HPDE6-E6E7 (cell line): ENCODE measurements at regions not wholly inside any gene's neighbourhood (a gene's known extent, or its start where the extent isn't known, plus 50 kb on each side); places are given as distances from the start of the nearest gene placed in this dataset.

Experiments
- DNase-seq: peaks from one replicate; pipeline ENCODE4 v3.0.0; 2011; ENCODE audit warnings: missing footprints; ENCODE audit errors: extremely low spot score

DNA sequence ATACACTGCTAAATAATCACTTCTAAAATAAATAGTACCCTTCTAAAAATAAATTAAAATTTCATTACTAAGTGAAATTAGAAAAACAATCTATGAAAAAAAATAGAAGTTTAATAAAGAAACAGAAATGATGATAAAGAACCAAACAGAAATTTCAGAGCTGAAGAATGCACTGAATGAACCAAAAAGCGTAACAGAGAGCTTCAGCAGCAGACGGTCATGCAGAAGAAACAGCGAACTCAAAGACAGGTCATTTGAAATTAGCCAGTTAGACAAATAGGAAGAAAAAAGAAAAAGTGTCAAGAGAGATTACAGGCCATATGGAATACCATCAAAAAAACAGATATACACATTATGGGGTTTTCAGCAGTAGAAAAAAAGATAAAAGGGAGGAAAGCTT, 706.7 kb downstream of the TBC1D32 start:
- no peak for DNase-seq

DNA sequence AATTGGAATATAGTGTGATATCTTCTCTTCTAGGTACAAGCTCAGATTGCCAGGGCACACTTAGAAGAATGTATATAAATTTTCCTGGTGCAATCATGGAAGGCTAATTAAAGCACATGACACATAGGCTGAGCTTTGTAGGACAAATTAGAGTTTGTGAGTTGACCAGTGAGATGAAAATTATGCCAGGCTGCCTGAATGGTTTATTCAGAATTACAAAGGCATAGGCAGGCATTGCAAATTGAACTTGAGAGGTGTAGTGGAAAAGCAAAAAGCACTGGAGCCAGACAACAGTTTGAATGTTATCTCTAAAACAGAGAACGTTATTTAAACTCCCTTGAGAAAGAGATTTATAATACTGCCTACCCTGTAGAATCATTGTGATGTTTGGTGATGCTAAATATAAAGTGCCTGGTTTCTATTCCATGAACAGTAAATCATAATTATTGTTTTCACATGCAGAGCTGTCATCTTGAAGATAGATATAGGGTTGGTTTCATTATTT, 712.1 kb downstream of the TBC1D32 start:
- DNase-seq, result no peak

DNA sequence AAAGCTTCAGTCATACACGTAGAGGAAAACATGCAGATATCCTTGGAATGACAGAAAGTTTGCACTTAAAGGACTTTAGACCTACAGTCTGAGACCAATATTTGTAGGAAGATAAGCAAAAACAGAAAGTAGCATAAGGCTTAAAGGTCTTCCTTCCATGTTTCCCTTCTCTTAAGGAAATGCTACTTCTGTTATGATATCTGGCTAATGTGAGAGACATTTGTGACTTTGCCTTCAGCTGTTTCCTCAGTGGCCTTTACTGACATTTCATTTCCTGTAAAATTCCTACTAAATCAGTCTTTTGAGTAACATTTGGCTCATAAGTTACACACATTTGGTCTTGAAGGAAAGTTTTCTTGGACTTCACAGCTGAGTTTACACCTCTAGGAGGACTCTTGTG, 713.4 kb downstream of the TBC1D32 start:
- no peak for DNase-seq

DNA sequence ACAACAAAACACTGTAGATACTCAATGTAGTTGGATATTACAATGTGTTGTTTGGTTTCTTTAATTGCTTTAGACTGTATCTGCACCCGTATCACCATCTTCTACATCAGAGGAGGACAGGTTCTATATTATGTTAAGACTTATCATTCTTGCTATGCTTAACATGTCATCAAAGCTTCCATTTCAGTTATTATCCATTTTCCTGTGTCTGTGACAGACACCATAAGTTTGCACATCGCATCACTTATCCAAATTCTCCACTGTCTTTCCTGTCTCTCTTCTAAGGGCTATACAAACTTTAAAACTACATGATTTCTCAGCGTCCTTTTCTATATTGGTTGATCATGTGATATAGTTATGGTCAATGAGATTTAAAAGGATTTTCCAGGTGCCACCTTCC, 719.0 kb downstream of the TBC1D32 start:
- DNase-seq, result no peak

DNA sequence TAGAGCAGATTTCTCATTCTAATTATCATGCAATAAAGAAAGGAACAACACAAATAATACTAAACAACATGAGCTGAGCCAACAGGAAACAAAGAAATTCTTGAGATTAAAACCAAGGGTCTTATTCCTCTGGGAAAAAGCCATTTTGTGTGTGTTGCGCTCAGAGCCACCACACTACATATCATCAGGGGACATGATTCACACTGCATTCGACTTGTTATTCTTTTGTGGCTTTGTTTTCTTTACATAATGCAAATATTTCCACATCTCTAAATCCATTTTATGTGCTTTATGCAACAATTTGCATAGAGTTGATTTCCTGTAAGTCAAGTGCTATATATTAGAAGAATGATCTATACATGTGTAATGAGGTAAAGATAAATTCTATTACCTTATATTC, 719.6 kb downstream of the TBC1D32 start:
- no peak for DNase-seq

DNA sequence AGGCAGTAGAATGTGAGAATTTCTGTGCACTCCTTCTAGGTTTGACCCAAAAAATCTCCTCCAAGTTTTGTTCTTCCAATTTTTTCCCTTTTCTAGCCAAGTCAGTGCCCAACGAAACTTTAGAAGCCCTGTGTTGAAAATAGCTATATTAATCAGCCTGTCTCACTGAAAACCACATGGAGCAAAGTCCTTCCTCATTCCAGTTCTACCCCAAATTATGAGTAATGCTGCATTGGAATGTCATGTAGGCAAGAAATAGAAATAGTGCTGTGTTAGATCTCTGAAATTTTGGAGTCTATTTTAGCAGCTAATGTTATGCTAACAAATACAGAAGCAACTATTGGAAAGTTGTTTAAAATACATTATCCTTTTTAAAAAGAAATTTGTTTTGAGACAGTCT, 725.5 kb downstream of the TBC1D32 start:
- DNase-seq, result no peak

DNA sequence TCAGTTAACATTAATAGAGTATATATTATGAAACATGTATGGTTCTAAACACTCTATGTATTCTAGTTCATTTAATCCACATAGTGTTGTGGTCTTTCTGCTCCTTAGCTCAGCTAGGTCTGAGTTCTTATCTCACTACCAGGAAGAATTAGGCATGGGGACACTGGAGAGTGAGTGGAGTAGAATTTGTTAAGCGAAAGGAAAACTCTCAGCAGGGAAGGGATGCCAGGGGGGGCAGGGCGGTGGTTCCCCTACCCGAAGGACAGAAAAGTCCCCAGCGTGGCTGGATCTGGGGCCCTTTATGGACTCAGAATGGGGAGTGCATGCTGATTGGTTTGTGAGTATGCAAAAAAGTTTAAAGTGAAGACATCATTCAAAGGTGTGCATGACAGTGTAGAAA, 727.5 kb downstream of the TBC1D32 start:
- DNase-seq, result no peak

DNA sequence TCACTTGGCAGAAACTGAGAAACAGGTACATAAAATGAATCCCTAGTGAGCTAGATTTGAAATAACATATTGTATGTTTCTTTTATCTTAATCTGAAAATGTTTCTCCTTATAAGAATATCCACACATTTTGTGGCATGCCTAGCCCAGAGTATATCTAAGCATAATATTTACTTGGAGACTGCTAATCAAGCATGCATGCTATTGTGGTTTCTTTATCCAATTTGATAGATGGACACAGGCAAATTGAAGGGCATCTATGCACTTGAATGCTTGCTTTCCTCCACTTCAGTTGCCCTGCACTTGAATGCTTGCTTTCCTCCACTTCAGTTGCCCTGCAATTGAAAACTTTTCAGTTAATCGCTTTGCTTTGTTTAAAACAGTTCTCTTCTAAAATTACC, 729.8 kb downstream of the TBC1D32 start:
- no peak for DNase-seq

DNA sequence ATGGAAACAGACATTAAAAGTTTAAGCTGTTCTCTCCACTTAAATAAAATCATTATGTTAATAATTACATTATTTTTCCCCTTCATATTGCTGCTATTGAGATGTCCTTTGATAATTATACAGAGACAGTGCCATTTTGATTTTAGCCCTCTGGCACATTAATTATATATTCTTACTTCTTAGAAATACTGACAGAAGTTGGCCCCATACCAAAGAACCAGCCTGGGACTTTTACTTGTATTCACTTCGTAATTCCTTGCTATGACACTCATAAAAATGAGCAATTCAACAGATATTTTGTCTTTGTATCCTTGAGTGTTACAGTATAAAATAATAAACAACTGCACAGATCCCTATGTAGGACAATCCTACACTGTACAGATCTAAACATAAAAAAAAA, 743.7 kb downstream of the TBC1D32 start:
- no peak for DNase-seq

DNA sequence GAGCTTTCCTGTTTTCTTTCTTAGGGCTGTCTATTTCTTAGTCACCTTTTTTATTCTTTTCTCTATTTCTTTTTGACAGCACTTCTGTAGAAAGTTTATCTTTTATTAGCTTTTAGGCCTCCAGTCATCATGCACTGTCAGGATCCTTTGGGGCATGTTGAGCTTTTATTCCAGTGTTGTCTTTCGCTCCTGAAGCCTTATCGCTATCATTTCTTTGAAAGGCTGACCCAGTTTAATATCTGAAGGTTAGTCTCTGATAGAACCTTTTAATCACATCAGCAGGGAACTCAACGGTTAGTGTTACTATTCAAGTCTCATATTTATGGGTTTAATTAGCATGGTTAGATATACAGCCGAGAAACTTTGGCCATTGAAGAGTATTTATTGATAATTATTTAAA, 745.9 kb downstream of the TBC1D32 start:
- no peak for DNase-seq

DNA sequence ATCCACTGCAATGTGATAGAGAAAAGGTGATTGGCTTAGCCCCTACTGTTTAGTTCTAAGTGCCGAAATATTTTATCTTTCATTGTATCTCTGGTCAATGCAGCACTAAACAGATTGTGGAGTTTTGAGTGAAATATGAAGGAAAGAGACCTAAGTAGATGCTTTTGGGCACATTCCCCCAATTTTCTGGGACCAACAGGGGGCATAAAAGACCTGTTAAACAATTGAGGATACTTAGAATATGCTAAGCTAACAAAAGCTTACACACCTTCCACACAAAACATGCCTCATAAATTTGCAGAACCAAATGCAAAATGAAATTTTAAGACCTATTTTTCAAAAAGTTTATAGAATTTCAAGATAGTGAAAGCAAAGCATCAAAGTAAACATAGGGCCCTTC, 746.9 kb downstream of the TBC1D32 start:
- DNase-seq, result no peak

DNA sequence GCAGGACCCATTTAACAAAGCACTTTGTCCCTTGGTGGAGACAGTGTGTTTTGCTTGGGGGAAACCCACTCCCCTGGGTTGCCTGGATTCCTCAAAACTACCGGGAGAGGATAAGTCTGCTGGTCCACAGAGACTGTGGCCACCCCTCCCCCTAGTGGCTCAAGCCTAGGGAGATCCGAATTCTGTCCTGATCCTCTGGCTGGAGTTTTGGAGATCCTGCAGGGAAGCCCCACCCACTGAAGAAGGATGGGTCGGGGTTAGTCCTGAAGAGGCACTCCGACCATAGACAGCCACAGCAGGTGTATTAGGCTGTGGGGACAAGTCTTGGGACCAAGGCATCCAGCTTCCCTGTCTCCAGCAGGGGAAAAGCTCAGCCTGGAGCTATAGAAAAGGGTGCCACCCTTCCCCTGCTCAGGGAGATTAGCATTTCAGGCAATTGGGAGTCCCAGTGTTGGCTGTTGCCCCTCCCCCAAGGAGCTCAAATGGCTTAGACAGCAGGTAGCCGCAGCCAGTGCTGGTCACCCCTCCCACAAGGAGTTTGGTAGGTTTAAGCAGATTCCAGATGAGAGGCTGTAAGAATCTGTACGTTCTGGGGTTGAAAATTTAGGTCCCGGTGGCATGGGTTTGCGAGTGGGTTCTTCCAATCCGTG, 750.0 kb downstream of the TBC1D32 start:
- DNase-seq, result no peak

DNA sequence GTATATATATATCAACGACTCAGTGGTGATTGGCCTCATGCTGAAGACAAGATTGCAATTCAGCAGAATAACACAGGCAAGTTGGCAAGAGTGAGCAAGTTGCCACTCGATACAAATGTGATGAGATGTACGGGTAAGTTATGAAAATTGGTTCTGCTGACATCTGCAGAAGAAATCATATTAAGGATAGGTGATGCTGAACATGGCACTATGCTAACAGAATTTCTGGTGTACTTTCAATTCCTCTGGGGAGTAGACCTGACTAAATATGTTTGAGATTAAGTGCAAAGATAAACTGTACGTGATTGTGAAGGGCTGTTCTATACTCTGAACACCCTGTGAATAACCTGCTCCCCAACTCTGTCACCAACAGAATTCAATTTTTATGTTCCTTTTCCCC, 758.2 kb downstream of the TBC1D32 start:
- DNase-seq, result no peak

DNA sequence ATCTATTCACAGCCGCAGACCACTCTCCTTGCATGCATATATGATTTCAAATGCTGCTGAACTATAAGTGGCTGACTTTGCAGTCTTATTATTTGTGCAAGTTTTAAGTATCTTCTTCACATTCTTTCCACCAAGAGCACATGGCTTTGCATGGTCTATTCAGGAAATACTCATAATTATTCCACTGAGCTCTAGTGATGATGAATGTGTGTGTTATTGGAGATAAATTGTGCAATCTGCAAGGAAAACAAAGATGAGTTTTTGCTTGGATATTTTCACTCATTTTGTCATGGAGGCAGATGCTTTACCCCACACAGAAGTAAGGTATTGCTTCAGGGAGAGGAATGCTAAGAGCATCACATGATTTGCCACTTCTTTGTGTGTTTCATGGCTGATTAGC, 764.6 kb downstream of the TBC1D32 start:
- no peak for DNase-seq

DNA sequence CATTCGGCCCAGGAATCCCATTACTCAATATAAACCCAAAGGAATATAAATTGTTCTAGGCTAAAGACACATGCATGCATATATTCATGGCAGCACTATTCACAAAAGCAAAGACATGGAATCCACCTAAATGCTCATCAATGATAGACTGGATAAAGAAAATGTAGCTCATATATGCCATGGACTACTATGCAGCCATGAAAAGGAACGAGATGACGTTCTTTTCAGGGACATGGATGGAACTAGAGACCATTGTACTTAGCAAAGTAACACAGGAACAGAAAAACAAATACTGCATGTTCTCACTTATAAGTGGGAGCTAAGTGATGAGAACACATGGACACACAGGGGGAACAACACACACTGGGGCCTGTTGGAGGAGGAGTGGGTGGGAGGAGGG, 769.5 kb downstream of the TBC1D32 start:
- DNase-seq, result no peak

DNA sequence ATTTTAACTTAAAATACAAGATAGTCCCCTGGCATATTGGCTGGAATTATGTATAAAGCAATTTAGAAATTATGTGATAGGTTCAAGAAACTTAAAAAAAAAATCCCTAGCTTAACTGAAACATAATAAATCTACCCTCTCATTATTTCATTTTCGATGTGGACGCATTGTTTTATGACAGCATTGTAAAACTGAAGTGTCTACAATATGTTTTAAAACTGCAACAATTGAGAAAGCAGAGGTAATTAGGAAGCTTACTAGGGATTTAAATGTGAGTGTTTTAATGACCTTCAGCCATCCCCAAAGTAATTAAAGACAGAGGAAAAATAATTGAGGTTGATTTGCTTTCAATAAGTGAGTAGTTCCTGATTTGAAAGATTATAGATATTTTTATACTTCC, 776.0 kb downstream of the TBC1D32 start:
- DNase-seq, result no peak

DNA sequence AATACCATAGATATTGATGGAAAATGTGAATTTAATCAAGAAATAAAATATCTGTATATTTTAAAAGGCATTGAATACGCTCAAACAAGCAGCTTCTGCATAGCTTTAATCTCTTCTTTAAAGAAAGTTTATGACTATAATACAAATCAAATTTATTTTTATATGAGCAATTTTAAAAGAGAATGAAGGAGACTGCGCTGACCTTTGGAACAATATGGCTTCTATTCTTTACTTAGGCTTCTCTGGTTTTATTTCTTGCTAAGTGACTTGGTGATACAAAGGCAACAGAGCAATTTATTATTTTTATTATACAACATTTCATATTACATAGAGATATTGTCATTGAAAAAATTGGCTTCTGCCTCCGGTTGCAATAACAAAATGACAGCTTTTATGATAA, 776.7 kb downstream of the TBC1D32 start:
- DNase-seq, result no peak

DNA sequence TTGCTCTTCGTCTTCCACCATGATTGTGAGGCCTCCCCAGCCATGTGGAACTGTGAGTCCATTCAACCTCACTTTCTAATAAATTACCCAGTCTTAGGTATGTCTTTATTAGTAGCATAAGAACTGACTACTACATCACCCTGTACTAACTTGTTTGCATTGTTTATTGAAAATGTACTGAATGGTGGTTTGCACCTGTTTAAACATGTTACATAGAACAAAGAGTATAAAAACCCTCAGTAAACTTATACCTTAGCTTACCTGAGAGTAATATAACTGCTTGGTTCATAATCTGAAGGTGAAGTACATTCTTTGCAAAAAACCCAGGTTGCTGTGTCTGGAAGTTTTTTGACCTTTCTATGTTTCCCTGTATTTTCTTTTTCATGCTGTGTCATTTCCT, 777.8 kb downstream of the TBC1D32 start:
- DNase-seq, result peak; percentile 5

DNA sequence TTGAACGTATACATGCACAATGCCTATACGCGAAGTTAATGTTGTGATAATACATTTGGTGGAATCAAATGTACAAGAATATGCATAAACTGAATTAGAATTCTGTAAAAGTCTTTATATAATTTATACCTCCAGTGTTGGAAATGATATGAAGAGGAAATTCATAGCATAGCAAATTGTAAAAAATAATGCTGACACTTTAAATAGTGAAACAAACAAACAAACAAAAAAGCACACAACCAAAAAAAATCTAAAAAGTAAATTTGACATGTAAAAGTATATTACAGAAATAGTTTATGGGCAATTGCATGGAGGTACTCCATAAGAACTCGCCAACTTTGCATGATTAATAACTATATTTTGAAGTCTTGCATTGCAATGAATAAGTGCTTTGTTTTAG, 780.9 kb downstream of the TBC1D32 start:
- DNase-seq, result no peak

DNA sequence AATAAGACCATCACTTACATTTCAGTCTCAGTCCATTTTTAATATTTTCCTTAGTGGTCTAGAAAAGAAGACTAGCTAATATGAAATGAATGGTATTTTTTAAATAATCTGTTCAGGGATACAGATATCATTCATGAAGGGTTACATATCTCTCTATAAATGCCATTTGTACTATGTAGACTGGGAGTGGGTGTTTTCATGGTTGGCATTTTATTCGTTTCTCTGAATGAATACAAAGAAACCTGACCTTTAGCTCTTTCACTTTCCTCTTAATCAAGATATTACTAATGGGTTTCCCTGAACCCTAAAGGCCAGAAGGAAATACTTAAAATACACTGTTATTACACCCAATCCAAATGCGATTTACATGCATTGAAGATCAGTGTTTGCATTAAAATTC, 788.9 kb downstream of the TBC1D32 start:
- no peak for DNase-seq

DNA sequence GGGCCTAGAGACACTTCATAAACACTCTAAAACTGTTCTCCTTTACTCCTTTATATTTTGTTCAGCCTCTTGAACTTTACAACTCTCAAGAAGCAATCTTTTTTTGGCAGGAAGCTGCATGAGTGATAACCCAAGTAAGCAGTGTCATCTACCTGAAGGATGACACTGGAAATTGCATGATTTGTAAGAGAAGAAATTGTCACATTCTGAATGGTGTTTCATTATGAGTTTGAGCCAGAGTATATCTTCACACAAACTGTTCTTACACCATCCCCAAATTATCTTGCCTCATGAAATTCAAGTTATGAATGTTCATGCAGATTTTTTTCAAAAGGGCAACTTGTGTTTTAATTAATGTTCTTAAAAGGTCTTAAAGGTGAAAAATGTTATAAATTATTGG, 799.3 kb downstream of the TBC1D32 start:
- no peak for DNase-seq

DNA sequence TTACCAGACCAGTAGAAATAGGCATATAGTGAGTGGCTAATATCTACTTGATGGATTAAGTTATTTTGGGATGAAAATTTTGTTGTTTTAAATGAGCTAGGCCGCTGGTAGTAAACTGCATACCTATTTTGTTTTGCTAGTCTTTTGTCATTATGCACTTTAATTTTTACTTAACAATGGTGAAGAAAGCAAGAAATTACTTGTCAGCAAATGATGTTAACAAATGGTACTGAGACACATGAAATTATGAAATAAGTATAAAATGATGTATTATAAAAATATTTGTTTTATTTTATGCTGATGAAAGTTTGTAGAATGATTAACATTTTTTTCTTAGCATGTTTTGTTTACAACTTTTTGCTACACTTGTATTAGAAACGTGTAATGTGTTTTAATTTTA, 807.7 kb downstream of the TBC1D32 start:
- no peak for DNase-seq

DNA sequence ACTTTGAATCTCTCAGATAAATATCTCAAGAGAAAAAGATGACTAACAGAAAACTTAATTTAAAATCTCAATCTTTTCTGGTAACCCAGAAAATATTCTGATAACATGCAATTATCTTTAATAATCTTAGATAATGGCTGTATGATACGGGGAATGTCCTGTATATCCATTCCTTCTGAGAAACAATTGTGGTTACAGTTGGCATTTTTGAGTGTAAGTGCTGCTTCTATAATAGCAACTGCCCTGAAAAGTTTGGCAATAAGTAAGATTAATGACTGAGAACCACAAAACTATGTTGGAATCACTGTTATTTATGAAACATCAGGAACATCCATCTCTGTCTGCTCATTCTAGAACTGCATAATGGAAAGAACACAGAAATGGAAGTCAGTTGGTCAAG, 819.7 kb downstream of the TBC1D32 start:
- no peak for DNase-seq

DNA sequence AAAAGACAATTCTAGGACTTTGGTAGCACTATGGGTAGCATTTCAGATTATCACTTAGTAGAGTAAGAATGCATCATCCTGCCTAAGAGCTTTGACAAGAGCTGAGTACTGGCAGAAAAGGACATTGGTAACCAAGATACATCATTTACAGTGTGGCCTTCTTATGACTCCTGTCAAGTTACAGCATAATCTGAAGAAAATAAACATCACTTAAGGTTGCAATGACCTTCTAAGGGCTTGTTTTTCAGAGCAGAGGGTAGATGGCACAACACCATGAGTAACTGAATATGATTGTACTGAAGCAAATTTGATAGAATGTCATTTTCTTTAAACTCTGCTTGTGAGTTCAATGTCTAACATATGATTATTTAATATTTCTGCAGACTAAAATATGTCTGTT, 822.6 kb downstream of the TBC1D32 start:
- DNase-seq, result no peak
